GM12878 (cell line): ENCODE measurements at regions not wholly inside any gene's neighbourhood (a gene's known extent, or its start where the extent isn't known, plus 50 kb on each side); places are given as distances from the start of the nearest gene placed in this dataset.

Experiments
- ATAC-seq: fragments of 200-7000 bp; cut with Tn5 transposase; 3 replicates; pipeline ENCODE4 v1.9.1; 2020; ENCODE audit warnings: mild to moderate bottlenecking, moderate library complexity
- BruUV-seq: library from RNA; stranded (reverse); fragments of 400-500 nt; replicated peaks from 2 replicates; lab custom pipeline; 2021; lab: Mats Ljungman, UMichigan
- CTCF ChIA-PET: fragments of 300-600 bp; sonication (Branson Sonifier 250); formaldehyde crosslinking; extraction: SDS; loops from one replicate; lab custom pipeline; 2021; ENCODE audit warnings: inconsistent platforms; lab: Yijun Ruan, JAX
- POLR2A ChIA-PET: fragments of 350-600 bp; formaldehyde crosslinking; extraction: SDS; loops from one replicate; lab custom pipeline; 2021; ENCODE audit warnings: inconsistent platforms; lab: Charles Lee
- RAD21 ChIA-PET: fragments of 300-600 bp; sonication (Branson Sonifier 250); formaldehyde crosslinking; loops from one replicate; lab custom pipeline; 2023; ENCODE audit warnings: antibody characterized with exemption; ENCODE audit not compliant: unreplicated experiment; lab: Charles Lee
- SMC1A ChIA-PET: fragments of 300-600 bp; sonication (Branson Sonifier 250); formaldehyde crosslinking; loops from one replicate; lab custom pipeline; 2023; ENCODE audit not compliant: unreplicated experiment, uncharacterized antibody; lab: Charles Lee
- DNase-seq: peaks from one replicate; pipeline ENCODE4 v3.0.0-alpha.2; 2011; ENCODE audit warnings: low read depth, low spot score
- FAIRE-seq: peaks from 3 replicates; lab custom pipeline; 2011; peaks lifted over from hg19 to GRCh38; lab: Jason Lieb, UNC
- H2AFZ ChIP-seq: 2 replicates; pipeline ENCODE4 v1.6.0; 2011; ENCODE audit warnings: low read depth, low read length, control low read depth; ENCODE audit not compliant: control insufficient read depth
- H3K27ac ChIP-seq: 2 replicates; pipeline ENCODE4 v1.5.1; 2011; ENCODE audit warnings: control low read depth; ENCODE audit not compliant: control insufficient read depth, insufficient read depth
- H3K27me3 ChIP-seq, 2 experiments: replicated peaks in 1 of 2; 2 replicates each; pipeline versions ENCODE4 v1.6.0 to v1.6.1; 2011; ENCODE audit warnings: low read length in 1 of 2; ENCODE audit not compliant: control insufficient read depth in 2 of 2, insufficient read depth in 2 of 2
- H3K36me3 ChIP-seq, 2 experiments: 2 replicates each; pipeline ENCODE4 v1.5.1; 2011; ENCODE audit warnings: low read length in 1 of 2; ENCODE audit not compliant: control insufficient read depth in 2 of 2, insufficient read depth in 2 of 2
- H3K4me1 ChIP-seq: 2 replicates; pipeline ENCODE4 v1.6.1; 2011; ENCODE audit warnings: mild to moderate bottlenecking, low read length, moderate library complexity, mixed read lengths; ENCODE audit not compliant: control insufficient read depth, insufficient read depth
- H3K4me2 ChIP-seq: 2 replicates; pipeline ENCODE4 v1.6.0; 2011; ENCODE audit warnings: control low read depth; ENCODE audit not compliant: control insufficient read depth, insufficient read depth
- H3K4me3 ChIP-seq: fragments of 200-600 bp; sonication (generic); 2 replicates; pipeline ENCODE4 v1.5.1; 2016
- H3K79me2 ChIP-seq: 2 replicates; pipeline ENCODE4 v1.6.0; 2011; ENCODE audit warnings: low read length; ENCODE audit not compliant: control insufficient read depth, insufficient read depth
- H3K9ac ChIP-seq: 2 replicates; pipeline ENCODE4 v1.8.0; 2011; ENCODE audit warnings: low read length, control low read depth, mixed read lengths; ENCODE audit not compliant: control insufficient read depth, insufficient read depth
- H3K9me3 ChIP-seq: replicated peaks from 3 replicates; pipeline ENCODE4 v1.5.1; 2011; ENCODE audit warnings: mild to moderate bottlenecking, low read length; ENCODE audit not compliant: control insufficient read depth, insufficient read depth
- H4K20me1 ChIP-seq: 2 replicates; pipeline ENCODE4 v1.6.0; 2011; ENCODE audit not compliant: control insufficient read depth, insufficient read depth
- FOXK2 ChIP-seq: fragments of 450-650 bp; IDR thresholded peaks from 2 replicates; pipeline ENCODE4 v1.6.1; 2017; ENCODE audit warnings: mild to moderate bottlenecking, moderate library complexity
- KDM1A ChIP-seq: fragments of 200-600 bp; sonication (generic); IDR thresholded peaks from 2 replicates; pipeline ENCODE4 v1.6.1; 2016; ENCODE audit warnings: borderline replicate concordance
- TCF3 ChIP-seq: IDR thresholded peaks from 2 replicates; pipeline ENCODE4 v1.6.1; 2012; ENCODE audit warnings: low read depth, mild to moderate bottlenecking, low read length, borderline replicate concordance; ENCODE audit not compliant: insufficient read depth
- WGBS: methylation state at CpG from one replicate; pipeline ENCODE4 v1.1.6; 2016; ENCODE audit warnings: low lambda C conversion rate; ENCODE audit not compliant: insufficient replicate concordance, insufficient coverage; ENCODE audit errors: missing lambda C conversion rate; 5-methylcytosine and 5-hydroxymethylcytosine counted together
- in situ Hi-C: fragments of 300-500 bp; cut with MboI; formaldehyde crosslinking; loops from 9 replicates; pipeline ENCODE4 v1.14.3; 2018; ENCODE audit warnings: mixed read lengths
- intact Hi-C: fragments of 100-400 bp; cut with micrococcal nuclease; formaldehyde crosslinking; loops from one replicate; pipeline ENCODE4 v1.14.2; 2022; ENCODE audit not compliant: unreplicated experiment
- TF ChIP-seq, protein P1 (sequence below): fragments of 450-650 bp; IDR thresholded peaks from 2 replicates; pipeline ENCODE4 v1.6.1; 2017; ENCODE audit warnings: mild to moderate bottlenecking
- TF ChIP-seq, protein P2 (sequence below): fragments of 450-650 bp; formaldehyde crosslinking; IDR thresholded peaks from 2 replicates; pipeline ENCODE4 v1.4.0; 2020; ENCODE audit warnings: mild to moderate bottlenecking, moderate library complexity
- TF ChIP-seq, protein P3 (sequence below): IDR thresholded peaks from 2 replicates; pipeline ENCODE4 v1.6.1; 2012; ENCODE audit warnings: low read length, inconsistent platforms

DNA sequence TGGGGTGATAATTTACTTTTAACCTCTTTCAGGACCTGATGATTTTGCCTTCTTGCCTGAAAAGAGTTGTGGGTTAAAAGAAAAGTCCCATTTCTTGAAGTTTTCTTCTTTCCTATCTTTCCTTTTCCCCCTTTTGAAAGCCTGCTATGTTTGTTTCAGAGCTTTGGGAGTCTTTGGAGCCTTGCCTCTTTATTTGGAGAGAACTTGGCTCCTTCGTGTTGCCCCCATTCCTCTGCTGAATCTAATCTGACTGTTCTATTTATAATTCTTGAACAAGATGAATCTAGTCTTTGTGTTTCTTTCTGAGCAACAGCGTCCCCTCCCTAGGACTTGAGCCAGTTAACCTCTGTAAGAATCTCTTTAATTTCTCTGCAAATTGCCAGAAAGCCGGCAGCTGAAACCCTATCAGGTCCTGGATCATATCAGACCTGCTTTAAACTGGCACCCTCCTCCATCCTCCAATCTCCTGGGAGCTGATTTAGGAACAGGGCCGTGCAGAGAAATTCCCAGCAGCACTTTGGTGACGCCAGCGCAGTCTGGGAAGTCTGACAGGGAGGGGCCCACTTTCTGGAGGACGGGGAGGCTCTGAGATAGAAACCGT is 289.1 kb upstream of the SORL1-AS1 start:
- ATAC-seq = no peak
- no peak for FAIRE-seq
- in situ Hi-C loops (no loop called here), intact Hi-C loops (no loop called here)
- no peak overlapping the region for H3K4me3 ChIP-seq
- ChIA-PET POLR2A (no interaction called here), SMC1A (no interaction called here), CTCF (no interaction called here)
- no peaks in the 10 kb centered on the region for H3K27me3 ChIP-seq
- no peak overlapping the region for H2AFZ ChIP-seq
- H3K9me3 ChIP-seq = peaks cover 1% of the 10 kb centered on the region
- no peaks in the 10 kb centered on the region for H3K79me2 ChIP-seq
- no peak for DNase-seq
- BruUV-seq = no TSS peak
- TF ChIP-seq TCF3 = no peak
- TF ChIP-seq KDM1A = no peak
- TF ChIP-seq FOXK2 = no peak
- TF ChIP-seq, protein P1, sequence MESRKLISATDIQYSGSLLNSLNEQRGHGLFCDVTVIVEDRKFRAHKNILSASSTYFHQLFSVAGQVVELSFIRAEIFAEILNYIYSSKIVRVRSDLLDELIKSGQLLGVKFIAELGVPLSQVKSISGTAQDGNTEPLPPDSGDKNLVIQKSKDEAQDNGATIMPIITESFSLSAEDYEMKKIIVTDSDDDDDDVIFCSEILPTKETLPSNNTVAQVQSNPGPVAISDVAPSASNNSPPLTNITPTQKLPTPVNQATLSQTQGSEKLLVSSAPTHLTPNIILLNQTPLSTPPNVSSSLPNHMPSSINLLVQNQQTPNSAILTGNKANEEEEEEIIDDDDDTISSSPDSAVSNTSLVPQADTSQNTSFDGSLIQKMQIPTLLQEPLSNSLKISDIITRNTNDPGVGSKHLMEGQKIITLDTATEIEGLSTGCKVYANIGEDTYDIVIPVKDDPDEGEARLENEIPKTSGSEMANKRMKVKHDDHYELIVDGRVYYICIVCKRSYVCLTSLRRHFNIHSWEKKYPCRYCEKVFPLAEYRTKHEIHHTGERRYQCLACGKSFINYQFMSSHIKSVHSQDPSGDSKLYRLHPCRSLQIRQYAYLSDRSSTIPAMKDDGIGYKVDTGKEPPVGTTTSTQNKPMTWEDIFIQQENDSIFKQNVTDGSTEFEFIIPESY = no peak
- TF ChIP-seq, protein P2, sequence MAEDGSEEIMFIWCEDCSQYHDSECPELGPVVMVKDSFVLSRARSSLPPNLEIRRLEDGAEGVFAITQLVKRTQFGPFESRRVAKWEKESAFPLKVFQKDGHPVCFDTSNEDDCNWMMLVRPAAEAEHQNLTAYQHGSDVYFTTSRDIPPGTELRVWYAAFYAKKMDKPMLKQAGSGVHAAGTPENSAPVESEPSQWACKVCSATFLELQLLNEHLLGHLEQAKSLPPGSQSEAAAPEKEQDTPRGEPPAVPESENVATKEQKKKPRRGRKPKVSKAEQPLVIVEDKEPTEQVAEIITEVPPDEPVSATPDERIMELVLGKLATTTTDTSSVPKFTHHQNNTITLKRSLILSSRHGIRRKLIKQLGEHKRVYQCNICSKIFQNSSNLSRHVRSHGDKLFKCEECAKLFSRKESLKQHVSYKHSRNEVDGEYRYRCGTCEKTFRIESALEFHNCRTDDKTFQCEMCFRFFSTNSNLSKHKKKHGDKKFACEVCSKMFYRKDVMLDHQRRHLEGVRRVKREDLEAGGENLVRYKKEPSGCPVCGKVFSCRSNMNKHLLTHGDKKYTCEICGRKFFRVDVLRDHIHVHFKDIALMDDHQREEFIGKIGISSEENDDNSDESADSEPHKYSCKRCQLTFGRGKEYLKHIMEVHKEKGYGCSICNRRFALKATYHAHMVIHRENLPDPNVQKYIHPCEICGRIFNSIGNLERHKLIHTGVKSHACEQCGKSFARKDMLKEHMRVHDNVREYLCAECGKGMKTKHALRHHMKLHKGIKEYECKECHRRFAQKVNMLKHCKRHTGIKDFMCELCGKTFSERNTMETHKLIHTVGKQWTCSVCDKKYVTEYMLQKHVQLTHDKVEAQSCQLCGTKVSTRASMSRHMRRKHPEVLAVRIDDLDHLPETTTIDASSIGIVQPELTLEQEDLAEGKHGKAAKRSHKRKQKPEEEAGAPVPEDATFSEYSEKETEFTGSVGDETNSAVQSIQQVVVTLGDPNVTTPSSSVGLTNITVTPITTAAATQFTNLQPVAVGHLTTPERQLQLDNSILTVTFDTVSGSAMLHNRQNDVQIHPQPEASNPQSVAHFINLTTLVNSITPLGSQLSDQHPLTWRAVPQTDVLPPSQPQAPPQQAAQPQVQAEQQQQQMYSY (CRISPR knock-in tag) = no peak
- TF ChIP-seq, protein P3, sequence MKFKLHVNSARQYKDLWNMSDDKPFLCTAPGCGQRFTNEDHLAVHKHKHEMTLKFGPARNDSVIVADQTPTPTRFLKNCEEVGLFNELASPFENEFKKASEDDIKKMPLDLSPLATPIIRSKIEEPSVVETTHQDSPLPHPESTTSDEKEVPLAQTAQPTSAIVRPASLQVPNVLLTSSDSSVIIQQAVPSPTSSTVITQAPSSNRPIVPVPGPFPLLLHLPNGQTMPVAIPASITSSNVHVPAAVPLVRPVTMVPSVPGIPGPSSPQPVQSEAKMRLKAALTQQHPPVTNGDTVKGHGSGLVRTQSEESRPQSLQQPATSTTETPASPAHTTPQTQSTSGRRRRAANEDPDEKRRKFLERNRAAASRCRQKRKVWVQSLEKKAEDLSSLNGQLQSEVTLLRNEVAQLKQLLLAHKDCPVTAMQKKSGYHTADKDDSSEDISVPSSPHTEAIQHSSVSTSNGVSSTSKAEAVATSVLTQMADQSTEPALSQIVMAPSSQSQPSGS = no peak
- TF ChIP-seq, all 136 proteins: peak for 0
- H4K20me1 ChIP-seq = no peaks in the 10 kb centered on the region
- H3K36me3 ChIP-seq = no peaks in the 10 kb centered on the region
- H3K4me2 ChIP-seq = no peak overlapping the region
- H3K9ac ChIP-seq = no peak overlapping the region
- no peaks in the 10 kb centered on the region for H3K4me1 ChIP-seq
- WGBS = 11% methylated on average over 8 of the region's 8 CpGs
- H3K27ac ChIP-seq = no peak overlapping the region
- RAD21 ChIA-PET = no interaction called here
